ENCODE measurements at regions not wholly inside any gene's neighbourhood (a gene's known extent, or its start where the extent isn't known, plus 50 kb on each side); places are given as distances from the start of the nearest gene placed in this dataset.

GRCh38 chr5:155807884-155808576 is 518.9 kb upstream of the SGCD start:
- Histone ChIP-seq H3K4me3 (ENCODE audit: low read length) (no peak overlapping the region), H3K9ac (ENCODE audit: low read length) (no peak overlapping the region), H3K9me2 (replicated peaks; ENCODE audit: insufficient read depth, low read length) (no peaks in the 10 kb centered on the region), H3K27ac (ENCODE audit: low read length) (no peak overlapping the region), H3K4me1 (ENCODE audit: low read length) (no peaks in the 10 kb centered on the region), H3K79me2 (ENCODE audit: low read length) (no peaks in the 10 kb centered on the region), H3K4me2 (ENCODE audit: low read depth, low read length) (no peak overlapping the region), H3F3A (ENCODE audit: insufficient read depth, low read length) (no peaks in the 10 kb centered on the region), H3K36me3 (replicated peaks; ENCODE audit: insufficient read depth, low read length) (no peaks in the 10 kb centered on the region), H3K27me3 (replicated peaks; ENCODE audit: insufficient read depth, low read length) (no peaks in the 10 kb centered on the region), H2AFZ (ENCODE audit: low read length) (no peak overlapping the region), H3K9me3 (replicated peaks; ENCODE audit: insufficient read depth, low read length) (no peaks in the 10 kb centered on the region), H4K20me1 (ENCODE audit: insufficient read depth, low read length) (no peaks in the 10 kb centered on the region)
- DNase-seq = no peak
- TF ChIP-seq EZH2 (optimal IDR thresholded peaks at IDR 0.05; ENCODE audit: low read depth, low read length) (no peak), CTCF (IDR thresholded peaks at IDR 0.05; ENCODE audit: low read length) (no peak), EZH2phosphoT487 (IDR thresholded peaks at IDR 0.05; ENCODE audit: low read length) (no peak)

DNA sequence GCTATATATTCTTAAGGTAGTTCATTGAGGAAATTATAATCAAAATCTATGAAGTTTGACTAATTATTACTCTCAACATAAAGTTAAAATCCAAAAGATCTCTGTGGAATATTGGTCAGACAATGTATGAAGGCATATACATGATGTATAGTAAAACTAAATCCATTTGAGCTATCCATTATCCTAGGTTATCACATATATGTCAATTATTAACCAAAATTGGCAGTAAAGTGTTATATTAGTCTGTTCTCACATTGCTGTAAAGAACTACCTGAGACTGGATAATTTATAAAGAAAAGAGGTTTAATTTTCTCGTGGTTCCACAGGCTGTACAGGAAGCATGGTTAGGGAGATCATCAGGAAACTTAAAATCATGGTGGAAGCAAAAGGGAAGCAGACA is 511.7 kb upstream of the SGCD start:
- H3K9me2 ChIP-seq (replicated peaks; ENCODE audit: insufficient read depth, low read length) = no peaks in the 10 kb centered on the region
- H3K9me3 ChIP-seq (replicated peaks; ENCODE audit: insufficient read depth, low read length) = no peaks in the 10 kb centered on the region
- H3K4me3 ChIP-seq (ENCODE audit: low read length) = no peak overlapping the region
- no peaks in the 10 kb centered on the region for H3F3A ChIP-seq (ENCODE audit: insufficient read depth, low read length)
- no peak overlapping the region for H2AFZ ChIP-seq (ENCODE audit: low read length)
- H4K20me1 ChIP-seq (ENCODE audit: insufficient read depth, low read length) = no peaks in the 10 kb centered on the region
- H3K27me3 ChIP-seq (replicated peaks; ENCODE audit: insufficient read depth, low read length) = no peaks in the 10 kb centered on the region
- no peaks in the 10 kb centered on the region for H3K4me1 ChIP-seq (ENCODE audit: low read length)
- DNase-seq = no peak
- no peak overlapping the region for H3K9ac ChIP-seq (ENCODE audit: low read length)
- H3K79me2 ChIP-seq (ENCODE audit: low read length) = no peaks in the 10 kb centered on the region
- H3K36me3 ChIP-seq (replicated peaks; ENCODE audit: insufficient read depth, low read length) = no peaks in the 10 kb centered on the region
- no peak for TF ChIP-seq EZH2phosphoT487 (IDR thresholded peaks at IDR 0.05; ENCODE audit: low read length)
- TF ChIP-seq CTCF (IDR thresholded peaks at IDR 0.05; ENCODE audit: low read length) = no peak
- TF ChIP-seq EZH2 (optimal IDR thresholded peaks at IDR 0.05; ENCODE audit: low read depth, low read length) = no peak
- H3K27ac ChIP-seq (ENCODE audit: low read length) = no peak overlapping the region
- H3K4me2 ChIP-seq (ENCODE audit: low read depth, low read length) = no peak overlapping the region

DNA sequence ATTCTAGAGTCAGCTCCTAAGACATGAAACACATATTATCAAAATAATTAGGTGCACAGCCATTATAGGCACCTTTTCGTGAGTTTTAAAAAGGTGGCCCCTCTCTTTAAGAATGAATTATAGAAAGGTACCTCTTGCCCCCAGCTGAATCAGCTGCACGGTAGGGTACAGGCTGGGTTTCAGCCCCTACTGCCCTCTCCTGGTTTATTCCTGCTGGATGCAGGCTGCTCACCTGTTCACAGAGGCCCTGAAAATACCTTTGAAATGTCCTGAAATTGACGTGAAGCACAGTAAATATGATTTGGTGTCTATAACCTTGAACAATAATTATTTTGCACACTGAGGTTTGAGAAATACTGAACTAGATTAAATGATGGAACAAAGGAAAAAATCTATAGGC is 504.8 kb upstream of the SGCD start:
- no peaks in the 10 kb centered on the region for H3K9me3 ChIP-seq (replicated peaks; ENCODE audit: insufficient read depth, low read length)
- no peaks in the 10 kb centered on the region for H3K36me3 ChIP-seq (replicated peaks; ENCODE audit: insufficient read depth, low read length)
- TF ChIP-seq EZH2 (optimal IDR thresholded peaks at IDR 0.05; ENCODE audit: low read depth, low read length) = no peak
- no peak for TF ChIP-seq CTCF (IDR thresholded peaks at IDR 0.05; ENCODE audit: low read length)
- TF ChIP-seq EZH2phosphoT487 (IDR thresholded peaks at IDR 0.05; ENCODE audit: low read length) = no peak
- H3K9me2 ChIP-seq (replicated peaks; ENCODE audit: insufficient read depth, low read length) = no peaks in the 10 kb centered on the region
- H2AFZ ChIP-seq (ENCODE audit: low read length) = no peak overlapping the region
- H3K4me1 ChIP-seq (ENCODE audit: low read length) = peaks cover 1% of the 10 kb centered on the region; the same call in 1 of the 2 replicates
- no peak for DNase-seq
- H3K27me3 ChIP-seq (replicated peaks; ENCODE audit: insufficient read depth, low read length) = no peaks in the 10 kb centered on the region
- H3K9ac ChIP-seq (ENCODE audit: low read length) = no peak overlapping the region
- no peak overlapping the region for H3K4me3 ChIP-seq (ENCODE audit: low read length)
- H3K27ac ChIP-seq (ENCODE audit: low read length) = no peak overlapping the region
- no peaks in the 10 kb centered on the region; the same call in 1 of the 2 replicates for H3F3A ChIP-seq (ENCODE audit: insufficient read depth, low read length)
- H4K20me1 ChIP-seq (ENCODE audit: insufficient read depth, low read length) = no peaks in the 10 kb centered on the region
- no peaks in the 10 kb centered on the region for H3K79me2 ChIP-seq (ENCODE audit: low read length)
- no peak overlapping the region for H3K4me2 ChIP-seq (ENCODE audit: low read depth, low read length)

Data from MM.1S (cell line).